NCI-H146 (cell line): ENCODE measurements at regions not wholly inside any gene's neighbourhood (a gene's known extent, or its start where the extent isn't known, plus 50 kb on each side); places are given as distances from the start of the nearest gene placed in this dataset.
A peak's percentile ranks its signal among the peaks of the same experiment; 100 is the strongest.

Source experiments
- DNase-seq: peaks from one replicate; lab custom pipeline; 2025; lab: John Stamatoyannopoulos, UW

DNA sequence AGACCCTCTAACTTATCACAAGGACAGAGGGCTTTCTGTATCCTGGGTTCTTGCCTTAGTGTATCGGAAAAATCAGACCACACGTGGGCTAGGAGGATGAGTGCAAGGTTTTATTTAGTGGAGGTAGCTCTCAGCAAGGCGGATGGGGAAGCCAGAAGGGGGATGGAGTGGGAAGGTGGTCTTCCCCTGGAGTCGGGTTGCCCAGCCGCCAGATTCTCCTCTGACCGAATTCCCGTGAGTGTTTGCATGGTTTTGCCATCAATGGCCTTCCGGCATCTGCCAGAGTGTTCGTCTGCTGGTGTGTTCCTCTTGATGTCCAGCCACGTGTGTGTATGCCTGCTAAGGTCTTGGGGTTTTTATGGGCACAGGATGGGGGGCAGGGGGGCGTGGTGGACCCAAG is 1335.1 kb upstream of the SPRY2 start:
- DNase-seq = no peak

DNA sequence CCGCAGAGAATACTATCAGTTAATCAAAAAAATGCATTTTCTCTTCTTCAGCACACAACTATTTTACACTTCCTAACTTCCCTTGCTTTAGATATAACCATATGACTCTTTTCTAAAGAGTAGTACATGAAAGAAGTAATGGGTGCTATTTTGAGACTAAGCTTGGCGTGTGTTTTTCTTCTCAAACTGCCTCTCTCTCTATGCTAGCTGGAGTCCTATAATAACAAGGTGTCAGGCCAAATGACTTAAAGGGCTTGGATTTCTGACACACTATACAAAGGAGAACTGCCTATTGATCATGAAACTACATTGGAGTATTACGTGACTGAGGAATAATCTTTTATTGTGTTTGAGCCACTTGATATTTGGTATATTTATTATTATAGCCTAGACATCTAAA is 1330.1 kb upstream of the SPRY2 start:
- no peak for DNase-seq

DNA sequence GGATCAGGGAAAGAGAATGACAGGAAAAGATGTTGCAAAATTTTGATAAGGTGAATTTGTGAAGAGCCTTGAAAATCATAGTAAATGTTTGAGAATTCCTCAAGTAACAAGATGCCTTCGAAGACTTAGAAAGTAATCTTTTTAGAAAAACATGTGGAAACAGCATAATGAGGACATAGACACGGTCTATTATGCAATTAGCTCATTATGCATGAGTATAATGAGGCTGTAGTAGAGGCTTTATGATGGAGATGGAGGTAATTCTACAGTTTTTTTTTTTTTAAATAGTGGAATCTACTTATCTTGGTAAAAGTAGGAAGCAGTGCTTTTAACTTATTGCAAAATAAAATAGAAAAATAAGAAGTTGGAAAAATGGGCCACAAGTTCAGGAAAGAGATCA is 1329.1 kb upstream of the SPRY2 start:
- no peak for DNase-seq

DNA sequence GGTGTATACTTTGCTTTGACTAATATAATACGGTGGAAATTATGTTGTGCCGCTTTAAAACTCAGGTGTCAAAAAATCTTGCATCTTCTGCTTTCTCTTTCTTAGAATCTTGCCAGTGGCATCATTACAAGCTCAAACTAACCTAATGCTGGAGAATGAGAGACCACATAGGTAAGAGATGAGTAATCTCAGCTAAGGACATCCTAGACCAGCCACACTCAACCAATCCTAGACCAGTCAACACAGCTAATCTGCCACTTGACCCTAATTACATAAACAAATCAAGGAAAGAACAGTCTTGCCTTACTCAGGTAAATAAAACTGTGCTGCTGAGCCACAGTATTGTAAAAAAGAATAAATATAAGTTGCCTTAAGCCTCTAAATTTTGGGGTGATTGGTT is 1323.9 kb upstream of the SPRY2 start:
- DNase-seq = no peak

DNA sequence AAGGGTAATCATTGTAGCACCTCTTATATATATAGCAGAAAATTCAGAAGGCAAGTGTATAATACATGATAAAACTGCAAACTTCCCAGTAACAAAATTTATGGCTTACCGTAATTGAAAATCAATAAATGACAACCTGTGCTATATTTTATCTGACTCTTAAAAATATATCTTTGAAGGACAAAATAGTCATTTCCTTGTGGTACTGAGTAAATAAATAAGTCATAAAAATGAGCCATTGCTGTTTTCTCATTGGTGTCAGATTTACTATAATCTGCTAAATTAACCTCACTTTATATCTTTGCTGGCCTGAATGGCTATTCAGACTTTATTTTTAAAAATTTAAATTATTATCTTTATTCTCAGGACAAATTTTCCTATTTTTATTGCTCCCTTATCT is 1319.1 kb upstream of the SPRY2 start:
- no peak for DNase-seq

DNA sequence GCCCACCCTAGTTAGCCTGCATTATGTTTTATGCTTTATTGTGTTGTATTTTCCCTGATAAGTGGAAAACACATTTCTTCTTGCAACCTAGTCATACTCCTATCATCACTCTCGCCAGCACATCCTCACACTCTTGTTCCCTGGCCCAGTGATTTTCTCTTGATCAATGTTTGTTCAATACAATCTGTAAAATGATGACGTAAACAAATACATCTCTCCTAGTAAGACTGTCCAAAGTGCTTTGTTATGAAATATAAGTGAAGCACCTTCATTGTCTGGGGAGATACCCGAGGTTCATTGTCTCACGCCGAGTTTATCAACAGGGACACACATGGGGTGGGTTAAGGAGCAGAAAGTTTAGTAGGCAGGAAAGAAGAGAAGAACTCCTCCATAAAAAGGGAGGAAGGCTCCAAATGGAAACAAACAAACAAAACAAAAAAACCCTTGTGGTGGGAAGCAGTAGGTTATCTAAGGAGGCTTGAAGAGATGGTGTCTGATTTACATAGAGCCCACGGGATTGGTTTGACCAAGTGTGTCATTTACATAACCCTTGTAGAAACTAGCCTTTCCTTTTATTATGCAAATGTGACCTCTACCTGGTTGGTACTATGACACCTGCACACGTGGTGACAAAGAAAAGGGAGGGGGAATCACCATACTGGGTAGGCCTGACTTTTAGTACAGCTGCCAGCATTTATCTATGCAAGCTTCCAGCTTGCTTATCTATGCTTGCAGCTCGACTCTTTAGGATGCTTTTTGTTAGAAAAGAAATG is 1317.9 kb upstream of the SPRY2 start:
- no peak for DNase-seq

DNA sequence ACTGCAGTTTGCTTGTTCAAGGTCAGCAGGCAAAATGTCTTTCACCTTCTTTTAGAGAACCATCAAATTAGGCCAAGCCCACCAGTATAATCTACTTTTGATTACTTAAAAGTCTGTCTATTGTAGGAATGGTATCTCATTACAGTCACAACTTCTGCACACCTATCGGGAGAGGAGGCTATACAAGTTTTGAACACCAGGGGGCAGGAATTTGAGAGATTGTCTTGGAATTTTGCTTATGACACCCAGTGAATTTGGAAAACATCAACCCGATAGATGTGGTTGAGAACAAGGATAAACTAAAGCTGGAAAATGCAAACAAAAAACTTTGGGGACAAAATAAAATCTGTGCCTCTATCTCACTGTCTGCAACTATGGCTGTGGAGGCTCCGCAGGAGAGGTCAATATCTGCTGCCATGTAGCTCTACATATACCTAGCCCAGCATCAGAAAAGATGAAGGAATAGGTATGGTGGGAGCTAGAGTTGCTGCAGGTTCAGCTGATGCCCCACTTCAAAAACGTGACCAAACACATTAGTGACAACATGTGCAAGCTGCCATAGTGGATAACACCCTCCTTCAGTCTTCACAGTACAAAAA is 1299.2 kb upstream of the SPRY2 start:
- DNase-seq = peak; percentile 5

DNA sequence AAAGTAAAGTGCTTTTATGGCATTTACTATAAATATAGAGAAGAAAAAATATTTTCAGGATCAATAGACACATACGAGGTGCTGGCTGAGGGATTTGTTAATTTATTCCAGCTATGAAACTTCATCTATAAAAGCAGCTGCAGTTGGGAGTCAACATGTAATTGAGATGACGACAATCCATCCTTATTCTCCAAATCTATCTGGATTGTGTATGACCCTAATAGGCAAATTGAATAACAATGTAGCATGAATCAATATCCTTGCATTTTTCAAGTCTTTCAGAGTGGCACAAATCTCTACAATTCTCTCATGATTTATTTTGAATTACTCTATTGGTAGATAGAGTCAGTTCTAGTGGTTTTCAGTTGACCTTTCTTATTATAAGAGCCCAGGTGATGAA is 1296.5 kb upstream of the SPRY2 start:
- peak; percentile 4 for DNase-seq

DNA sequence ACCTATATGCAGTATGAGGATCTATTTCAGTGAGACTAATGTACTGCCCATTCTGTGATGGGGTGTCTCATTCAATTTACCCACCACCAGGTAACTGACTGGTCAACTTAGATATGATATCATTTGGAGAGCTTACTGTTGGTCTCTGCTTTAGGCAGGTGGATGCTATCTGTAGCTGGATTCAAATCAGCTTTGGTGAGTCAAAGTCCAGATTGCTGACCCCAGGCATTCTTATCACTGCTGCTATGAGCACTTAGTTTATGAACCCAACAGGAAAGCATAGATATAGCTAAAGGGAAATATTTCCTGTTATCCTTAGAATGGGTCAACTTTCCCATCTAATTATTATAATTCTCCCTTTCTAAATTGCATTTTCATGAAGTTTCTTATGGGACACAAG is 1295.2 kb upstream of the SPRY2 start:
- no peak for DNase-seq

DNA sequence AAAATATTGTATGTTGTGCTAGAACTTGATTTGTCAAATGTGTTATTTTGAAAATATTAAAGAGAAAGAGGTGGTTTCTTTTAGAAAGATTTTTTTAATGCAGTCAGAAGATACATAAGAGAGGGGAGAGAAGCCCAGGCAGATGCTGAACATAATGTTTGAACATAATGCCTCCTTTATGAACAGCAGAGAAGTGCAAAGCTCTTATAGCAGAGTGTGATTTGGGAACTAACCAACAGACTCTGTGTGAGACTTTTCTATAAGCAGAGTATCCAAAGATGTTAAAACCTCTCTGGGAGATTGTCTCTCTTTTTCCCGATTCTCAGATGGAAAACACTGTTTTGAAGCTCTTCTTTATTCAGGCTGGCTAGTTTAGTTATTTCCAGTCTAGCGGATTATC is 1274.1 kb upstream of the SPRY2 start:
- DNase-seq = no peak

DNA sequence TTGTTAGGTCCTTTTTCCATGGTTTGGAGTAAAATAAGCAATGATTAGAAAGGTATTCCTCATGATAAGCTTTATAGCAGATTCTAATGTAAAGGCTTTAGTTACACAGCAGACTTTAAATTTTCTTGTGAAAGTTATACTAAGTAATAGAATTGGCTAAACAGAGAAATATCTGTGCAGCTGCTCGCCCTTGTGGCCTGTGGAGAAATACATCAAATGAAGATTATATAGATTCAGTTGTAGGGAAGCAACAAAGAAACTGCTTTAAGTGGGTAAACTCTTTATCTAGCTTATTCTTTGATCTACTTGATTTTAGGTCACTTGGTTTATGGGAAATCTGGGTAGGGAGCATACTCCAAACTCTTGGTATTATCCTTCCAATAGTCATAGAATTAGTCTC is 1269.7 kb upstream of the SPRY2 start:
- DNase-seq = no peak

DNA sequence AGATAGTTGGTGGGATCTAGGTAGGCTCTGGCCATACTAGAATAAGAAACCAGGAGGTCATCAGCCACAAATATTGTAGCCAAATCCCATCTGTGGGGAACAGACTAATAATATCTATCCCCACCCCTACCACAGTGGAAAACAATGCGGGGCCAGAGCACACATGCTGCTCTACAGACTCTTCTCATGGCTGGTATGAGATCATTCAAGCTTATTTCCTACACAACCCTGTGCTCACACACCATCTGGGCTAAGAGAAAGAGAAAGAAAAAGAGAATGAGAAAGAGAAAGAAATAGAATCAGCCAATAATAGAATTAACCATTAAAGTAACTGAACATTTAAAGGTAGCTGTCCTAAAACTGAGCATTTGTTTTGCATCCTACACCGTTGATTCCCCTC is 1268.4 kb upstream of the SPRY2 start:
- no peak for DNase-seq

DNA sequence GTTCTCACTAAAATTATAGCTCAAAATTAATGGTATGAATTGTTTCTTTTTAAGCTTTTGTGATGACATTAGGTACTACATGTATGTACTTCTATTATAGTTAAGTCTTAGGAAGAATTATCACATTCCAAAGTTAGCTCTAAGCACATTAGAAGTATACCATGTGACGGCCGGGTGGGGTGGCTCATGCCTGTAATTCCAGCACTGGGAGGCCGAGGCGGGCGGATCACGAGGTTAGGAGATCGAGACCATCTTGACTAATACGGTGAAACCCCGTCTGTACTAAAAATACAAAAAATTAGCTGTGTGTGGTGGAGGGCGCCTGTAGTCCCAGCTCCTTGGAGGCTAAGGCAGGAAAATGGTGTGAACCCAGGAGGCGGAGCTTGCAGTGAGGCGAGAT is 1265.1 kb upstream of the SPRY2 start:
- no peak for DNase-seq

DNA sequence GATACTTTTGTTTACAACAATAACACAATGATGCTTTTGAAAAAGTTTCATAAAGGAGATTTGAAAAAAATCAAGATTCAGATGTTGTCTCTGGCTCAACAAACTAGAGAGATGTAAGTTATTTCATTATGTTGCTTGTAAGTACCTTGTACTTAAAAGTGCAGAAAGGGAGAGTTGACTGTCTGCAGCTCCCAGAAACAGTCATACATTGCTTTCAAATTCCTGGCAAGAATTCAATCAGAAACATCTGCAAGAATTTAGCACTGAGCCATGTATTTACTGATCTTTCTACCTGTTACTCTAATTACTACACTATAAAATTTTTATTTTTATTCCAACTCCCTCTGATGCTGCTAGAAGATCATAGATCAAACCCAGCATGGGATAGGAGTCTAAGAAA is 1261.3 kb upstream of the SPRY2 start:
- DNase-seq = no peak

DNA sequence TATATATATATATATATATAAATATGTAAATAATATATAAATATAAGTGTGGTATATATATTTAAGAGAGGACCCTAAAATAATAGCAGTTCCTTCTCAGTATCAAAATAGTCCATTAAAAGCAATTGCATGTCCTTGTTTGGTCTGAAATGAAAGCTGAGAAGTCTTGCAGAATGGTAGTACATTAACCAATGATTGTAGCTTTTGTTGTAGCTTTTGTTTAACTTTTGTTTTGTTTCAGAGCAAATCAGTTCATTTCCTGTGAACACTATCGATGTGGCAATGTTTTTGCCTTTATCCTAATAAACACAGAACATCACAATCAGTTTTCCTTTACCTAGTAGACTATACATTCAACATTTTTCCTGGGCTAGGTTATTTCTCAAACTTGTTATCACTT is 1256.2 kb upstream of the SPRY2 start:
- DNase-seq = no peak

DNA sequence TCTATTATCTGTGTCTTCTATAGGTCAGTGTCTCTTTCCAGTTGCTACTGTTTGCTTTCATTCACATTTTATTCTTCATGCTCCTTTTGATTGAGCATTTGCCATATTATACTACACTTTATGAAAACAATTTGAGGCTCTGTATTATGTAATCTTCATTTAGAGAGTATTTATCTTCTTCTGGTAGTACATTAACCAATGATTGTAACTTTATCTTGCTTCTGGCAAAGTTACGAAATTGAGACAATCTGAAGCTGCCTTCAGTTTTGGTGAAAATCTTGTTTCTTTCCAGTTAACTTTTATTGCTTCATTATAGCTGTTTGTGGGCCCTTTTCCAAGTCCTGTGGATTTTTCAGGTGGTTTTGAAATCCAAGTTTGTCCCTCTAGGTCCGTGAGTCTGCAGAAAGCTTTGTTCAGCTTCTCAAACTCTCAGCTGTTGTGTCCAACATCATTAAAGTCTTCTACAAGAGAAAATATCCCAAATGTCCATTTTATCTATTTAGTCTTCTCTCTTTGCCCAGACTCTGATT is 1255.4 kb upstream of the SPRY2 start:
- DNase-seq = no peak

DNA sequence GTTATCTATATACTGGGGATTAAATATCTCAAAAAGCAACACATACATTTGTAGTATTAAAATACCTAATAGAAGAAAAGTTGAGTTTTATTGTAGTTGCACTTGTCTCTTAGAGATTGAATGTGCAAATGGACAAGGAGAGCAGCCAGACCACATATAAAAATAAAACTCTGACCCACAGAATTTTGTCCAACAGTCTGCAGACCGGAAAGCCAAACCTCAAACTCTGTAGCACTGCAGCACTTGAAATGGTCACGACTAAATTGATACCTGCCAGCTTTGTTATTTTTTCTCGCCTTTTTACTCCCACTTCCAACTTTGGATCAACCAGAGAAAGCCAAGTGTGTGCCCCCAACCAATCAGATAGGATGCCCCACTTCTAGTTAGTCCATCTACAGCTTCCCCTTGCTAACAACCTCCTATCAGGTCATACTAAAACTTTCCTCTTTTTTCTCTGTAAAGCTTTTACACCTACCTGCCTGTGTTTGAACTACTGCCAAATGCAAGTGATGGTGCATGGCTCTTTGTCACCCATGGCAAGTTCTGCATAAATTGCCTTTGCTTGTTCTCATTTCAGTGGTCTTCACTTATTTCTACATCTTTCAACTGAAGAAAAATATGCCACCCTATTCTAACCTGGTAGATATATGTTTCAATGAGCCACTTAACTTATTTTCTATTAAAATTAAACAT is 1250.7 kb upstream of the SPRY2 start:
- no peak for DNase-seq

DNA sequence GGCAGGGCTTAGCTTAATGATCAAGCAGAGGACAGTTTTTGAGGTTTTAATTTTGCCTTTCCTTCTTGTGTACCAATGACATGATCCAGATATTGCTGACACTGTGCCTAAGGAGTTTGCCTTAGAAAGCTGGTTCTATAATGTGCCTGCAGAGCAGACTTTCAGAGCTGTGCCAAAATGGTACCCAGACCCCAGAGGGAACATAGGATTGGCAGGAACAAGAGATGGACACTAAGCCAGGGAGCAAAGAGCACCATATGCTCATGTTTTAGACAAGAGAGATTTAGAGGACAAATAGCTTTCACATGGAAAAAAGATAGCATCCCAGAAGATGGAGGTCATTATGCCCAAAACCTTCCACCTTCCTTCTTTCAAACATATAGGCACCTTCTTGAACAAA is 1241.5 kb upstream of the SPRY2 start:
- no peak for DNase-seq

DNA sequence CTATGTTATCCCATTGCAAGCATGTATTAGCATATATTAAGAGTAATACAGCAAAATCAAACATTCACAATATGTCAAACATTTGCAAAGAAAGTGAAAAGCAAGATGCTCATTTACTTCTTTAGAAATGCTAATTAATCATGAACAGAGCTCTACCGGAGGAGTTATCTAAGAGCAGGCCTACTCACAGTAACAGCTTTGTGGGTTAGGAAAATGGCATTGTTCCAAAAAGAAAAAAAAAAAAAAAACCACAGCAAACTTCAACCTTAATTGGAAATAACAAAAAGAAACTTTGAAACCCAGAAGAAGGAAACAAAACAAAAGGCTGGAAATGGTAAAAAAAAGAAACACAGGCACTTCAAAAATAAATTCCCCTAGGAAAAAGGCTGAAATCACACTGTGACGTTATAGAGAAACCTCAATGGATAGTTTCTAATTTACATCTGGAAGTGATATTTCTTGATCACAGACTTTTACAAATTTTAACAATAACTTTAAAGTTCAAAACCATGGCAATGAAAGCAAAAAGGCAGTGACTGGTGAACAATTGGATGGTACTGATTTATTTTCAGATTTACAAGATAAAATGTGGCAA is 1236.8 kb upstream of the SPRY2 start:
- no peak for DNase-seq

DNA sequence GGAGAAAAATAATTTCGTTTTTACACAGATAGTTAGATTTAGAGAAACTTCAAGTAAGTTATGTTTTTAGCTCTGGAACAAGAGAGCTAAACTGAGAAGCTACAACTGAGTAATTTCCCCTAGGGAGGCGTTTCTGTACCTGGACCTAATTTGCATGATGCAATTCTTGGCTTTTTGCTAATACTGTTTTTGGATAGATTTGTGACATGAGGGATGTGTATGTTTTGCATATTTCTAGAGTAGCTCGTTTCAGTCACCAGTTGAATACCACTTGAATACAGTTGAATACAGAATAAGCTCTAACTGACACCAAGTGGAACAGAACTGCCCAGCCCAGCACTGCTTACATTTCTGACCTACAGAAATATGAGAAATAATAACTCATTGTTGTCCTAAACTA is 1227.9 kb upstream of the SPRY2 start:
- DNase-seq = no peak

DNA sequence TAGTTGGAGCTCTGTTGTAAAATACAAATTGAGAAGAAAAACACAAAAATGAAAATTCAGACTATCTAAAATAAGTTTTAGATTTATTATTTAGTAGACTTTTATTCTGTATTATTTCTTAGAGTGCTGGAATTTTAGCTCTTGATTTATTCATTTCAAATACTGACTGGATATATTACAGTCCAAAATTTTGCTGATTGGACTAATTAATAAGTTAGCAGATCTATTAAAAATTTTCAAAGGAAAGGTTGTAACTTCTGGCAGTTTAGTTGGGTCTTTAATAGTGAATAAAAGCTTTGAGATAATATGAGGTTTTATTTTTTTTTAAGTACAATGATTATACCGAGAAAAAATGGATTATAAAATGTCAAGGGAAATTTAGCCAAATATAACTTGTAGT is 1224.9 kb upstream of the SPRY2 start:
- DNase-seq = no peak

DNA sequence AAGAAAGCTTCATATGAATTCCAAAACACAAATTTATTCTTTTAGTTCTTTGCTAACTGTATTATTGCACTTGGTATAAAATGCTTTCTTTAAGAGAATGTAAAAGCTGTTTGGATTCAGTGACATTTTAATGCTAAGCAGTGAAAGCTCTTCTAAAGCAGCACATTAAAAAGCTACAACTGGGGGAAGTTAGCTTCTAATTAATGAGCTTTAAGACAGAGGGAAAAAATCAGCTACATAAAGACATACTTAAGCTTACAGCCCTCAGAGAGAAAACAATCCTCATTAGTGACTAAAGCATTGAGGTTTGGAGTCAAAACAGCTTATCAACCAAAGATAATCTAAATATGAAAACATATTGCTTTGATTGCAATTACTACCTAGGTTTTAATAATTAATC is 1222.2 kb upstream of the SPRY2 start:
- no peak for DNase-seq

DNA sequence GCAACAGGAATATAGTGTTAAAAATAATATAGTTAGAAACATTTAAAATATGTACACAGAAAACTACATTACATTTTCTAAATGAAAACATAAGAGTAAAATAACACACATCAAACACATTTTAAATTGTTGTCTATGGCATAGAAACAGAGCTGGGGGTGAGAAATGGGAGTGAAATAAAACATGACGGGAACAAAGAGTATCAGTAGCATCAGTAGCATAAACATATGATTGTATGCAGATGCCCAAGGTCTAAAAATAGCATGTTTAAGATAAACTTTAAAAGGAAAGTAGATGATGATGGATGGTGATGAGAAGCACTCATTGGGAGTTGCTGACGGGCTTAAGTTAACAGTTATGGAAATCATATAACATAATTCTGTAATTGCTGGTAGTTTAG is 1221.7 kb upstream of the SPRY2 start:
- no peak for DNase-seq
